ENCODE measurements at regions not wholly inside any gene's neighbourhood (a gene's known extent, or its start where the extent isn't known, plus 50 kb on each side); places are given as distances from the start of the nearest gene placed in this dataset.

- Mint-ChIP-seq H3K27ac (no peak overlapping the region), H3K4me1 (ENCODE audit: low read depth) (no peaks in the 10 kb centered on the region)
- intact Hi-C loops (cut with micrococcal nuclease), result no loop called here
Observed at GRCh38 chr7:85449478-85449877, 262.6 kb upstream of the SEMA3D start.

GRCh38 chr7:85447004-85447403 is 260.1 kb upstream of the SEMA3D start:
- Mint-ChIP-seq H3K9me3 (no peaks in the 10 kb centered on the region), H3K4me1 (ENCODE audit: low read depth) (no peaks in the 10 kb centered on the region), H3K4me3 (ENCODE audit: low read depth) (no peak overlapping the region), H3K27ac (no peak overlapping the region), H3K27me3 (ENCODE audit: low read depth) (no peaks in the 10 kb centered on the region), H3K36me3 (ENCODE audit: low read depth) (no peaks in the 10 kb centered on the region)
- DNase-seq (ENCODE audit: low spot score), result no peak
- intact Hi-C loops (cut with micrococcal nuclease), result no loop called here

More at GRCh38 chr7:85449478-85449877, 262.6 kb upstream of the SEMA3D start:
- H3K36me3 Mint-ChIP-seq (ENCODE audit: low read depth), result no peaks in the 10 kb centered on the region
- no peak for DNase-seq (ENCODE audit: low spot score)
- no peaks in the 10 kb centered on the region for H3K27me3 Mint-ChIP-seq (ENCODE audit: low read depth)
- no peak overlapping the region for H3K4me3 Mint-ChIP-seq (ENCODE audit: low read depth)
- H3K9me3 Mint-ChIP-seq, result no peaks in the 10 kb centered on the region

- H3K4me1 Mint-ChIP-seq (ENCODE audit: low read depth), result no peaks in the 10 kb centered on the region
- no peak for DNase-seq (ENCODE audit: low spot score)
- no peaks in the 10 kb centered on the region for H3K36me3 Mint-ChIP-seq (ENCODE audit: low read depth)
Observed at GRCh38 chr7:85426487-85426960, 239.7 kb upstream of the SEMA3D start.

GRCh38 chr7:85424298-85424697 is 237.4 kb upstream of the SEMA3D start:
- H3K9me3 Mint-ChIP-seq, result no peaks in the 10 kb centered on the region
- no peaks in the 10 kb centered on the region for H3K27me3 Mint-ChIP-seq (ENCODE audit: low read depth)
- H3K36me3 Mint-ChIP-seq (ENCODE audit: low read depth), result no peaks in the 10 kb centered on the region
- H3K4me3 Mint-ChIP-seq (ENCODE audit: low read depth), result no peak overlapping the region
- intact Hi-C loops (cut with micrococcal nuclease), result no loop called here
- H3K27ac Mint-ChIP-seq, result no peak overlapping the region
- no peaks in the 10 kb centered on the region for H3K4me1 Mint-ChIP-seq (ENCODE audit: low read depth)
- DNase-seq (ENCODE audit: low spot score), result no peak

More at GRCh38 chr7:85426487-85426960, 239.7 kb upstream of the SEMA3D start:
- intact Hi-C loops (cut with micrococcal nuclease), result no loop called here
- Mint-ChIP-seq H3K27me3 (ENCODE audit: low read depth) (no peaks in the 10 kb centered on the region), H3K9me3 (no peaks in the 10 kb centered on the region), H3K27ac (no peak overlapping the region), H3K4me3 (ENCODE audit: low read depth) (no peak overlapping the region)

- H3K36me3 Mint-ChIP-seq (ENCODE audit: low read depth), result no peaks in the 10 kb centered on the region
- intact Hi-C loops (cut with micrococcal nuclease), result no loop called here
- no peak for DNase-seq (ENCODE audit: low spot score)
- H3K4me1 Mint-ChIP-seq (ENCODE audit: low read depth), result no peaks in the 10 kb centered on the region
- H3K9me3 Mint-ChIP-seq, result no peaks in the 10 kb centered on the region
- H3K4me3 Mint-ChIP-seq (ENCODE audit: low read depth), result no peak overlapping the region
- no peaks in the 10 kb centered on the region for H3K27me3 Mint-ChIP-seq (ENCODE audit: low read depth)
- no peak overlapping the region for H3K27ac Mint-ChIP-seq
Observed at GRCh38 chr7:85423209-85423895, 236.5 kb upstream of the SEMA3D start.

- intact Hi-C loops (cut with micrococcal nuclease), result no loop called here
- Mint-ChIP-seq H3K36me3 (ENCODE audit: low read depth) (no peaks in the 10 kb centered on the region), H3K9me3 (no peaks in the 10 kb centered on the region), H3K4me1 (ENCODE audit: low read depth) (no peaks in the 10 kb centered on the region), H3K4me3 (ENCODE audit: low read depth) (no peak overlapping the region), H3K27me3 (ENCODE audit: low read depth) (no peaks in the 10 kb centered on the region), H3K27ac (no peak overlapping the region)
- no peak for DNase-seq (ENCODE audit: low spot score)
Observed at GRCh38 chr7:85415743-85416142, 228.9 kb upstream of the SEMA3D start.

GRCh38 chr7:85413718-85414117 is 226.9 kb upstream of the SEMA3D start:
- Mint-ChIP-seq H3K36me3 (ENCODE audit: low read depth) (no peaks in the 10 kb centered on the region), H3K27ac (no peak overlapping the region), H3K4me1 (ENCODE audit: low read depth) (no peaks in the 10 kb centered on the region), H3K9me3 (no peaks in the 10 kb centered on the region), H3K27me3 (ENCODE audit: low read depth) (no peaks in the 10 kb centered on the region), H3K4me3 (ENCODE audit: low read depth) (no peak overlapping the region)
- intact Hi-C loops (cut with micrococcal nuclease), result no loop called here
- DNase-seq (ENCODE audit: low spot score), result no peak

- Mint-ChIP-seq H3K4me3 (ENCODE audit: low read depth) (no peak overlapping the region), H3K4me1 (ENCODE audit: low read depth) (no peaks in the 10 kb centered on the region), H3K27me3 (ENCODE audit: low read depth) (no peaks in the 10 kb centered on the region), H3K36me3 (ENCODE audit: low read depth) (no peaks in the 10 kb centered on the region), H3K27ac (no peak overlapping the region), H3K9me3 (no peaks in the 10 kb centered on the region)
- intact Hi-C loops (cut with micrococcal nuclease), result no loop called here
- no peak for DNase-seq (ENCODE audit: low spot score)
Observed at GRCh38 chr7:85412912-85413311, 226.1 kb upstream of the SEMA3D start.

- intact Hi-C loops (cut with micrococcal nuclease), result no loop called here
- DNase-seq (ENCODE audit: low spot score), result no peak
- no peaks in the 10 kb centered on the region for H3K27me3 Mint-ChIP-seq (ENCODE audit: low read depth)
- no peaks in the 10 kb centered on the region for H3K9me3 Mint-ChIP-seq
- no peak overlapping the region for H3K4me3 Mint-ChIP-seq (ENCODE audit: low read depth)
- no peaks in the 10 kb centered on the region for H3K4me1 Mint-ChIP-seq (ENCODE audit: low read depth)
- no peaks in the 10 kb centered on the region for H3K36me3 Mint-ChIP-seq (ENCODE audit: low read depth)
- H3K27ac Mint-ChIP-seq, result no peak overlapping the region
Observed at GRCh38 chr7:85407391-85407790, 220.5 kb upstream of the SEMA3D start.

GRCh38 chr7:85405016-85405902 is 218.4 kb upstream of the SEMA3D start:
- DNase-seq (ENCODE audit: low spot score), result no peak
- no peaks in the 10 kb centered on the region for H3K9me3 Mint-ChIP-seq
- no peaks in the 10 kb centered on the region for H3K36me3 Mint-ChIP-seq (ENCODE audit: low read depth)
- no peak overlapping the region for H3K27ac Mint-ChIP-seq
- intact Hi-C loops (cut with micrococcal nuclease), result no loop called here
- no peaks in the 10 kb centered on the region for H3K4me1 Mint-ChIP-seq (ENCODE audit: low read depth)
- H3K4me3 Mint-ChIP-seq (ENCODE audit: low read depth), result no peak overlapping the region
- H3K27me3 Mint-ChIP-seq (ENCODE audit: low read depth), result no peaks in the 10 kb centered on the region

GRCh38 chr7:85396676-85397075 is 209.8 kb upstream of the SEMA3D start:
- Mint-ChIP-seq H3K4me1 (ENCODE audit: low read depth) (no peaks in the 10 kb centered on the region), H3K27me3 (ENCODE audit: low read depth) (no peaks in the 10 kb centered on the region), H3K27ac (no peak overlapping the region), H3K36me3 (ENCODE audit: low read depth) (no peaks in the 10 kb centered on the region), H3K9me3 (no peaks in the 10 kb centered on the region), H3K4me3 (ENCODE audit: low read depth) (no peak overlapping the region)
- DNase-seq (ENCODE audit: low spot score), result no peak
- intact Hi-C loops (cut with micrococcal nuclease), result no loop called here

- H3K27me3 Mint-ChIP-seq (ENCODE audit: low read depth), result no peaks in the 10 kb centered on the region
- no peaks in the 10 kb centered on the region for H3K9me3 Mint-ChIP-seq
- H3K27ac Mint-ChIP-seq, result no peak overlapping the region
- no peak for DNase-seq (ENCODE audit: low spot score)
- intact Hi-C loops (cut with micrococcal nuclease), result no loop called here
- no peaks in the 10 kb centered on the region for H3K36me3 Mint-ChIP-seq (ENCODE audit: low read depth)
- no peaks in the 10 kb centered on the region for H3K4me1 Mint-ChIP-seq (ENCODE audit: low read depth)
- no peak overlapping the region for H3K4me3 Mint-ChIP-seq (ENCODE audit: low read depth)
Observed at GRCh38 chr7:85392789-85393188, 205.9 kb upstream of the SEMA3D start.

- Mint-ChIP-seq H3K4me1 (ENCODE audit: low read depth) (no peaks in the 10 kb centered on the region), H3K36me3 (ENCODE audit: low read depth) (no peaks in the 10 kb centered on the region)
Observed at GRCh38 chr7:85392326-85392725, 205.5 kb upstream of the SEMA3D start.

More at GRCh38 chr7:85392326-85392725, 205.5 kb upstream of the SEMA3D start:
- H3K4me3 Mint-ChIP-seq (ENCODE audit: low read depth), result no peak overlapping the region
- DNase-seq (ENCODE audit: low spot score), result no peak
- intact Hi-C loops (cut with micrococcal nuclease), result no loop called here
- H3K27ac Mint-ChIP-seq, result no peak overlapping the region
- H3K9me3 Mint-ChIP-seq, result no peaks in the 10 kb centered on the region
- no peaks in the 10 kb centered on the region for H3K27me3 Mint-ChIP-seq (ENCODE audit: low read depth)

Measured in activated T-helper 2 cell treated with anti-CD3 and anti-CD28 coated beads, Interferon-gamma antibody, Interleukin-2, Interleukin-4, amounts not matched to agents 10 μg/mL and 5 μg/mL and 100 μg/mL, durations not matched to agents 14 hours and 24 hours and 36 hours (primary cell).